ENCODE measurements at regions not wholly inside any gene's neighbourhood (a gene's known extent, or its start where the extent isn't known, plus 50 kb on each side); places are given as distances from the start of the nearest gene placed in this dataset.

GRCh38 chrX:8927701-8928100 lies 106.2 kb downstream of the FAM9B start:
- no peak overlapping the region for H3K4me3 ChIP-seq (ENCODE audit: low read length)
- DNase-seq (ENCODE audit: low read depth), result no peak
- no peak for TF ChIP-seq CTCF (IDR thresholded peaks at IDR 0.05; ENCODE audit: insufficient read depth, low read depth, low read length, missing control alignments)

DNA sequence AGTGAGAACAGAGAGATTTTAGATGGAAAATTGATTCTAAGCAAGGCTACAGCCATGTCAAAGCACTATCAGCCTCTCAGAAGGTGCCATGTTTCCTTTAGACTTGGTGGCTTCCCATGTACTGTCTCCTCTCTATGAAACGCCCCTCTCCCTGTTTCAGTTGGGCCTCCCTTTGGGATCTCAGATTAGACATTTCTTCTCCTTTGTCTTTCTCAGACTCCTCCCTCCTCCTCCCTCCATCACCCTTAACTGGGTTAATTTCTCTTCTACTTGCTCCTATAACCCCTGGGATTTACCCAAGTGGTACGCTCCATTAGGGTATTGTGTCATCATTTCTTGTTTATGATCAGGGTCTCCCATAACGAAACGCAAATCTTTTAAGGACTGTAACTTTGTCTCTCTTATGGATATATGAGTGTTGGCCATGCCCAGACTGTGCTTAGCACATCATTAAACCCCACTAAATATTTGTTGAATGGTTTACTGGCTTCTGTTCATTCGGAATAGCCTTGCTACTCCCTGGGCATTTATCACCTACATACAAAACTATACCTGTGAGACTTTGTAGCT lies 106.8 kb downstream of the FAM9B start:
- DNase-seq (ENCODE audit: low read depth), result no peak
- no peak for TF ChIP-seq CTCF (IDR thresholded peaks at IDR 0.05; ENCODE audit: insufficient read depth, low read depth, low read length, missing control alignments)
- H3K4me3 ChIP-seq (ENCODE audit: low read length), result no peak overlapping the region

DNA sequence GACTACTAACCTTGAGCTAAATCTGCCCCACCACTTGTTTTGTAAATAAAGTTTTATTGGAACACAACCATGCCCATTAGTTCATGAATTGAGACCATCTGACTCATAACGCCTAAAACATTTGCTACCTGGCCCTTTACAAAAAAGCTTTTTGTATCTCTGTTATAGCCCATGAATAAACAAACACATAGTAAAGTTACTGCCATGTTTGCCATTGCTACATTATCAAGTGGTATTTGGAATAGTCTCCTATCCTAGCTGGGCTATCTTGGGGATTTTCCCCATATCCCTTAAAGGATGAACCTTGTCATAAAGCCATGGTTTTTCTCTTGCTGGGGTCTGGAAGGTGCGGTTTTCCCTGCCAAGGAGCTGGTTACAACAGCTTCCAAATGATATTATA lies 112.3 kb downstream of the FAM9B start:
- DNase-seq (ENCODE audit: low read depth), result no peak
- H3K4me3 ChIP-seq (ENCODE audit: low read length), result no peak overlapping the region
- TF ChIP-seq CTCF (IDR thresholded peaks at IDR 0.05; ENCODE audit: insufficient read depth, low read depth, low read length, missing control alignments), result no peak

DNA sequence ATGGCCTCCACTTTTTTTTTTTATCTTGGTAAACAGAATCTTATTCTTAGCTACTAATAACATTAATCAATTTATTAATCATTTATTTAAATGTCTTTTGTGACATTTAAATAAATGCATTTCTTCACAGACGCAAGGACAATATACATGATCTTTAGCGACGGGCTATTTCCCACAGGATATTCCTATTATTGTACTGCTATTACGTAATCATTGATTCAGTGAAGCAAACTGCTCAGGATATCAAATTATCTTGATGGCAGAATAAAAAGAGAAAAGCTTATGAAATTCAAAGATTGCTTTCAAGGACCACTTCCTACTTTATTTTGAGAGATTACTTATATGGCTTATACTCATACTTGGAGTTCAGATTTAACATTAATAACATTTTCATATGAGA lies 114.1 kb downstream of the FAM9B start:
- no peak for DNase-seq (ENCODE audit: low read depth)
- no peak overlapping the region for H3K4me3 ChIP-seq (ENCODE audit: low read length)
- TF ChIP-seq CTCF (IDR thresholded peaks at IDR 0.05; ENCODE audit: insufficient read depth, low read depth, low read length, missing control alignments), result no peak

DNA sequence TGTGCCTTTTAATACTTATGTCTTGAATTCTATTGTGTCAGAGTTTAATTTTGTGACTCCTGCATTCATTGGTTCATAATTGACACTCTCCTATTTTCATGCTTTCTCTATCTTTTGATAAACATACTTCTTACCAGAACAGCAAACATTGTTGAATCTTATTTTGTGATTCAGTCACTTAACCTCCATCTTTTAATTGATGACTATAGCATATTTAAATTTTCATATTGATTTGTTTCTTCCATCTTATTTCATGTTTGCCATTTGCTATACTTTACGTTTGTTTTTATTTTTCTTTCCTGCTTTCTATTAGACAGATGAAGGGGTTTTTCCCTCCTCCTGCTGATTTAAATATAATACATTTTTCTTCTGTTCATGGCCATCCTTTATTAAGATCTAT lies 115.5 kb upstream of the FAM9A start:
- no peak for TF ChIP-seq CTCF (IDR thresholded peaks at IDR 0.05; ENCODE audit: insufficient read depth, low read depth, low read length, missing control alignments)
- no peak overlapping the region for H3K4me3 ChIP-seq (ENCODE audit: low read length)
- no peak for DNase-seq (ENCODE audit: low read depth)

DNA sequence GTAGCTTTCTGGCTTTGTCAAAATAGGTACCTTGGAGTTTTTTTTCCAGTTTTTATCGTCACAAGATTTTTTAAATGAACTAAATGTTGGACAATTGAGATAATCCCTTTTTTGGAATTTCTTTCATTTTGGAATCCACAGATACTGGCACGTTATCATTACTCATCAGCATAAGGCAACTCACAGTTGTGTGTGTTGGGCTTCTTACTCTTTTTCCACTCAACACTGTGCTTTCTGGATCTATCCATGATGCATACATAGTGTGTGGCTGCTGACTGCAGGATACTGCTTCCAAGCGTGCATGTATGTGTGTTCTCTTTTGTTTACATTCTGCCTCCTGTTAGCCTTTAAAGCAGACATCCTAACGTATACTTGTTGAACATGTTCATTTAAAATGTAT lies 113.5 kb upstream of the FAM9A start:
- H3K4me3 ChIP-seq (ENCODE audit: low read length), result no peak overlapping the region
- DNase-seq (ENCODE audit: low read depth), result no peak
- no peak for TF ChIP-seq CTCF (IDR thresholded peaks at IDR 0.05; ENCODE audit: insufficient read depth, low read depth, low read length, missing control alignments)

- peak; percentile 7 for DNase-seq (ENCODE audit: low read depth)
- no peak overlapping the region for H3K4me3 ChIP-seq (ENCODE audit: low read length)
- no peak for TF ChIP-seq CTCF (IDR thresholded peaks at IDR 0.05; ENCODE audit: insufficient read depth, low read depth, low read length, missing control alignments)
Observed at GRCh38 chrX:8913655-8914409, 112.6 kb upstream of the FAM9A start.
